Brain microvascular endothelial cell (primary cell): ENCODE measurements at regions not wholly inside any gene's neighbourhood (a gene's known extent, or its start where the extent isn't known, plus 50 kb on each side); places are given as distances from the start of the nearest gene placed in this dataset.

Source experiments
- DNase-seq: peaks from one replicate; pipeline ENCODE4 v3.0.0-alpha.2; 2020
- H3K27ac ChIP-seq: fragments of 250-450 bp; sonication (Bioruptor Pico); 2 replicates; pipeline ENCODE4 v1.5.1; 2020; ENCODE audit warnings: mild to moderate bottlenecking, moderate library complexity
- H3K27me3 ChIP-seq: fragments of 250-450 bp; sonication (Bioruptor Pico); replicated peaks from 2 replicates; pipeline ENCODE4 v1.5.1; 2020; ENCODE audit warnings: mild to moderate bottlenecking
- H3K36me3 ChIP-seq: fragments of 250-450 bp; sonication (Bioruptor Pico); replicated peaks from 2 replicates; pipeline ENCODE4 v1.5.1; 2020; ENCODE audit warnings: mild to moderate bottlenecking
- H3K4me3 ChIP-seq: 2 replicates; pipeline ENCODE4 v1.5.1; 2011; ENCODE audit warnings: low read depth, mild to moderate bottlenecking, control low read depth, low read length, moderate library complexity
- in situ Hi-C: cut with HindIII; loops from 2 replicates; pipeline ENCODE4 v1.10.0; 2017; ENCODE audit warnings: low sequenced_read_pairs, low pct_ligation_motif_present
- TF ChIP-seq, protein P1 (sequence below): IDR thresholded peaks from 2 replicates; pipeline ENCODE4 v1.5.1; 2011; ENCODE audit warnings: low read depth, mild to moderate bottlenecking, moderate library complexity, low read length, control low read depth, inconsistent platforms; ENCODE audit errors: missing control alignments

DNA sequence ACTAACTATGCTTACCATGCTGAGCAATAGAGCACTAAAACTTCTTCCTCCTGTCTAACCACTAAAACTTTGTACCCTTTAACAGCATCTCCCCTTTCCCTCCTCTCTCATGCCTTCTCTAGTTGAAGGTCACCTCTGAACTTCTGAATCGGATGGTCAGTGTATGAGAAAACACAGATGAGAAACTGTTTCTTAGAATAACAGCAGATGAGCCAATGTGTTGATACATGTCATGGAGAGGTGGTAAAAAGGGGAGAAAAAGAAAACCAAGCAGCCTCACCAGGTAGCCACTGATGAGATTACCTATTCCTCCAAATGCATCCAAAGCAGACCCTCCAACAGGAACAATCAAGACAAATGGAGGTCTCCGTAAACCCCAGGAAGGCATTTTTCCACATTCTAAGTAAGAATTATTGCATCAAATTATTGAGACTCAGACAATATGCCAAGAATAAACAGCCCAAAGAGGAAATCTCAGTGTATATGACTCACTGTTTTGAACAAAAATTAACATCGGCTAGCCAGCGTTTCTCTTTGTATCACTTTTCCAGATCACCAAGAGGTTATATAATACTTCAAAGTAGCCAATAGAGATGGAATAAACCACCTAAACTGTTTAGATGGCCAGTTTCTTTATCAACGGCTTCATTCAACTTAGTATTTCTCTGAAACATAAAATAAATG lies 793.3 kb upstream of the SOX9 start:
- no peak overlapping the region for H3K27ac ChIP-seq
- no peaks in the 10 kb centered on the region for H3K27me3 ChIP-seq
- in situ Hi-C loops: no loop called here
- TF ChIP-seq, protein P1, sequence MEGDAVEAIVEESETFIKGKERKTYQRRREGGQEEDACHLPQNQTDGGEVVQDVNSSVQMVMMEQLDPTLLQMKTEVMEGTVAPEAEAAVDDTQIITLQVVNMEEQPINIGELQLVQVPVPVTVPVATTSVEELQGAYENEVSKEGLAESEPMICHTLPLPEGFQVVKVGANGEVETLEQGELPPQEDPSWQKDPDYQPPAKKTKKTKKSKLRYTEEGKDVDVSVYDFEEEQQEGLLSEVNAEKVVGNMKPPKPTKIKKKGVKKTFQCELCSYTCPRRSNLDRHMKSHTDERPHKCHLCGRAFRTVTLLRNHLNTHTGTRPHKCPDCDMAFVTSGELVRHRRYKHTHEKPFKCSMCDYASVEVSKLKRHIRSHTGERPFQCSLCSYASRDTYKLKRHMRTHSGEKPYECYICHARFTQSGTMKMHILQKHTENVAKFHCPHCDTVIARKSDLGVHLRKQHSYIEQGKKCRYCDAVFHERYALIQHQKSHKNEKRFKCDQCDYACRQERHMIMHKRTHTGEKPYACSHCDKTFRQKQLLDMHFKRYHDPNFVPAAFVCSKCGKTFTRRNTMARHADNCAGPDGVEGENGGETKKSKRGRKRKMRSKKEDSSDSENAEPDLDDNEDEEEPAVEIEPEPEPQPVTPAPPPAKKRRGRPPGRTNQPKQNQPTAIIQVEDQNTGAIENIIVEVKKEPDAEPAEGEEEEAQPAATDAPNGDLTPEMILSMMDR: no peak
- no peaks in the 10 kb centered on the region for H3K36me3 ChIP-seq
- peak; percentile 20 for DNase-seq
- H3K4me3 ChIP-seq: no peak overlapping the region

DNA sequence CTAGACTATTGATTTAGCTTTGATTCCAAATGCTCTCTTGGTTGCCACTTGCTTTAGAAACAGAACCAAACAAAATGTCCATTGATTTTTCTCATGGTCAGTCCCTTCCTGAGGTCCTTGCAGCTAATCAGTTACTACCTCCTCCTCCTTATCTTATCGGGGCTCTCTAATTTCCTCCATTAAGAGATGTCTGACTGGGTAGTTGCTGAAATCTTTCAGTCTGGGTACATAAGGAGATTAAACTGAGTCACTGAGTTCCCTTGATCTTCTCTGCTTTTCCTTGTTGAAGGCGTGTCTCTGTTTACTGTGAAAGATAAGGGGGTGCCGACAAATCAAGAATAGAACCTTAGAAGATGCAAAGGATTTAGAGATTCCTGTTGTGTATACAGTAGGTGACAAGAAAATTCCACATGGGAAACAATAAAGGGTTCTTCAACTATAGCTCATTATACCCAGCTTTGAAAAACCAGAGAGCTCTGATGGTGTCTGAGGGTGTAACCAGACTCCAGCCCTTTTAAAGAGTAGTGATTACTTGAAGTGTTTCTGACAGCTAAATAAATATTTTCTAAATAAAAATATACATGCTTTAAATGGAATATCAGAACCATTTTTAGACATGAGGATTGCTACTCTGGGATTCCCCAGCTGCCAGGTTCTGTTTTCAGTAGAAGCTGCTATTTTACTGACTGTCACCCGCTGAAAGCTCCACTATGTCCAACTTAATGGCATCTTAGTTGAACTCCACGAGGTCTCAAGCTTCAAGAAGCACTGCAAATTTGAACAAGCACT lies 791.3 kb upstream of the SOX9 start:
- DNase-seq: no peak
- Histone ChIP-seq H3K27me3 (no peaks in the 10 kb centered on the region), H3K36me3 (no peaks in the 10 kb centered on the region), H3K27ac (no peak overlapping the region), H3K4me3 (no peak overlapping the region)
- in situ Hi-C loops: no loop called here
- TF ChIP-seq, protein P1: no peak

DNA sequence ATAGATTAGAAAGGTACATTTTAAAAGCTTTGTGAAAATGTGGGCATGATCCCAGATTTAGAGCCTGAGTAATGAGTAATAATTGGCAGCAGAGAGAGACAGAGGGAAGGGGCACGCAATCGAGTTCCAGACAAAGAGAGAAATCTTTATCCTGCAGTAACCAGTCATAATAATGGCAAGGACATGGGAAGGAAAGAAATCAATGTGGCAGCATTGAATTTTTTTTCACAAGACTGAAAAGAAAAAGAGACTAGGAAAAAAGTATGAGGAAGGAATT lies 790.8 kb upstream of the SOX9 start:
- Histone ChIP-seq H3K27ac (no peak overlapping the region), H3K27me3 (no peaks in the 10 kb centered on the region), H3K36me3 (no peaks in the 10 kb centered on the region), H3K4me3 (no peak overlapping the region)
- TF ChIP-seq, protein P1: no peak
- DNase-seq: no peak
- in situ Hi-C loops: no loop called here

DNA sequence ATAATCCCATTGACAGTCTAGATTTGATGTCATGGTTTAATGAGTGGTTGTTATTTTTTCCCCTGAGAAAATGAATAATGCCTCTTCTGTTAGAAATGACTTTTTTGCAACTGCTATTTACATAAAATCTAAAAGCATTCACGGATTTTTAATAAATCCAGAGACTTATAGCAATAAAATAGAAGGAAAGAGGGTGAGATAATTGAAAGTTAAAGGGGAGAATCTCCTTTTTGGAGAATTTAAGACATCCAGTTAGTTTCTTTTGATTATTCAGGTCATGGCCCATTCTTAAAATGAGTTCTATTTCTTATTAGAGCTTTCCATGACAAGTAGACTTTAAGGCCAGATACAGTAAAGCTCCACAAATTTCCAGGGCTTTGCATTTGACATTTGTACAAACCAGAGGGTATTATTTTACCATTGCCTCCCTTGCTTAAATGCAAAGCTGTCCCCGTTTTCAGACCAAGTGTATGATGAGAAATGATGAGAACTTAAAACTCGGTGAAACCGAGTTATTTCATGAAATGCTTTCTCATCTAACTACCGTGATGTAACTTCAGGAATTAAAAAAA lies 789.0 kb upstream of the SOX9 start:
- no peak for DNase-seq
- TF ChIP-seq, protein P1: no peak

DNA sequence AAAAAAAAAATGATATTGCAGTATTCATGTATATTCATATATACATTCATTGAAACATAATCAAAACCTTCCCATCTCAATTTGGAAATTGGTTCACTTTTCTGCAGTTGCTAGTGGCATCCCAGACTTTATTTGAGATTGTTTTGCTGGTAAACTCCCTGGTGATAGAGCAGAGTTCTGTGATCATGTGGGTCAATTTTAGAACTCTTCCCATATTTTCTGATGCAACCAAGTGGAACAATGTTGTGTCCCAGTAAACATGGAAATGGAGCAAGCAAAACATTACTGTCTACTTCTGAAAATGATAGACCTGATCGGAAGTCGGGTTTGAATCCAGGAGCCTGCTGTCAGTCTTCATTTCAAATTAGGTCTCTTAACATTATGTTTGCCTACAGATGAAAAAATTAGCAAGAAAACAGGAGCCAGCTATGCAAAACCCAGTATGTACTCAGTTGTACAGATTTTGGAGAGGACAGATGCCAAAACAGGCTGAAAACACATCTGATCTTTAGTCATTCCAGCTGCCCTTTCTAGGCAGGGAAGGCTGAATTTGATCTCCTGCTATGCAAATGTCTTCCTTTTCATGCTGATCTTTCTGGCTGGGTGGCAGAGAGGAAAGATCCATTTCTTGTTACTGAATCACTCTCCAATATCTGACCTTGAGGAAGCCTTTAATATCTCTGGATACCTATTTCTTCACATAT lies 786.6 kb upstream of the SOX9 start:
- in situ Hi-C loops: no loop called here
- Histone ChIP-seq H3K4me3 (no peak overlapping the region), H3K27me3 (no peaks in the 10 kb centered on the region), H3K36me3 (no peaks in the 10 kb centered on the region), H3K27ac (no peak overlapping the region)
- no peak for DNase-seq
- TF ChIP-seq, protein P1: no peak

More for the DNA sequence above, 789.0 kb upstream of the SOX9 start:
- no peak overlapping the region for H3K27ac ChIP-seq
- in situ Hi-C loops: no loop called here
- no peaks in the 10 kb centered on the region for H3K36me3 ChIP-seq
- H3K4me3 ChIP-seq: no peak overlapping the region
- H3K27me3 ChIP-seq: no peaks in the 10 kb centered on the region
